ENCODE measurements at regions not wholly inside any gene's neighbourhood (a gene's known extent, or its start where the extent isn't known, plus 50 kb on each side); places are given as distances from the start of the nearest gene placed in this dataset.

DNA sequence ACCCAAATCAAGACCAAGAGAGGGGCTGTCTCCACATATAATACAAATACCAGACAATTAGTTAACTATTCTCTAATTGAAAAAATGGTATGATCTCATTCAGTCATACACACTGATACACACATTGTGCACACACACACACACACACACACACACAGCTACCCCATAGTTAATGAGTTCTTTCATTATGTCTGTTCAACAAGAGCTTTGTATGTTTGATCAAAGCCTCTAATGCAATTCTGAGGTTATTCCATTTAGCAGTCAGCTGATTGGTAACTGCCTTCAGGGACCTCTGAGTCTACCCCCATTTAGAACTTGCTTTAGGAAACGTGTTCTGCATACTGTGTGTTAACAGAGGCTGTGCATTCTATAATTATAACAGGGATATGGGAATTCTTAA is 741.4 kb upstream of the LRRTM4 start:
- DNase-seq (no peak), ATAC-seq (no peak)
- Histone ChIP-seq H3K36me3 (no peaks in the 10 kb centered on the region), H3K27ac (no peak overlapping the region), H3K9me3 (no peaks in the 10 kb centered on the region), H3K4me3 (no peak overlapping the region), H3K4me1 (no peaks in the 10 kb centered on the region), H3K27me3 (no peaks in the 10 kb centered on the region)
- WGBS, 2 donors = 33 to 42% methylated on average over 1 of the region's 1 CpG
- TF ChIP-seq, protein P1, sequence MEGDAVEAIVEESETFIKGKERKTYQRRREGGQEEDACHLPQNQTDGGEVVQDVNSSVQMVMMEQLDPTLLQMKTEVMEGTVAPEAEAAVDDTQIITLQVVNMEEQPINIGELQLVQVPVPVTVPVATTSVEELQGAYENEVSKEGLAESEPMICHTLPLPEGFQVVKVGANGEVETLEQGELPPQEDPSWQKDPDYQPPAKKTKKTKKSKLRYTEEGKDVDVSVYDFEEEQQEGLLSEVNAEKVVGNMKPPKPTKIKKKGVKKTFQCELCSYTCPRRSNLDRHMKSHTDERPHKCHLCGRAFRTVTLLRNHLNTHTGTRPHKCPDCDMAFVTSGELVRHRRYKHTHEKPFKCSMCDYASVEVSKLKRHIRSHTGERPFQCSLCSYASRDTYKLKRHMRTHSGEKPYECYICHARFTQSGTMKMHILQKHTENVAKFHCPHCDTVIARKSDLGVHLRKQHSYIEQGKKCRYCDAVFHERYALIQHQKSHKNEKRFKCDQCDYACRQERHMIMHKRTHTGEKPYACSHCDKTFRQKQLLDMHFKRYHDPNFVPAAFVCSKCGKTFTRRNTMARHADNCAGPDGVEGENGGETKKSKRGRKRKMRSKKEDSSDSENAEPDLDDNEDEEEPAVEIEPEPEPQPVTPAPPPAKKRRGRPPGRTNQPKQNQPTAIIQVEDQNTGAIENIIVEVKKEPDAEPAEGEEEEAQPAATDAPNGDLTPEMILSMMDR (IDR thresholded peaks at IDR 0.05) = no peak
- intact Hi-C loops (cut with DNase I) = no loop called here

DNA sequence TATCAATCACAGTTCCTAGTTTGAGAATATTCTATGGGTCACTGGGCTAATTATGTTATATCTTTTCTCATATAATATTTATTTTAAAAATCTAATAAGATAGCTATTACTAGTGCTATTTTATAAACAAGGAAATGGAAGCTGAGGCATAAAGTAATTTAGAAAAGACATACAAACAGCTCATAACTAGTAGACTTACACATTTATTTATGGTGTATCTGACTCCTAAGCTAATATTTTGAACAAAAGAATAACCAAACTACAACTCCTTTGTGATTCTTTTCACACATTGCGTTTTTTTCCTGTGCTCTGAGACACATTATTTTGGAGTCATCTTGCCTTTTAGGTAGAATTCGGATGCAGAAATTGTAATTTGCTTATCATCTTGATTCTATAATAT is 742.0 kb upstream of the LRRTM4 start:
- Histone ChIP-seq H3K27ac (no peak overlapping the region), H3K27me3 (no peaks in the 10 kb centered on the region), H3K9me3 (no peaks in the 10 kb centered on the region), H3K36me3 (no peaks in the 10 kb centered on the region), H3K4me1 (no peaks in the 10 kb centered on the region), H3K4me3 (no peak overlapping the region)
- ATAC-seq (no peak), DNase-seq (no peak)
- intact Hi-C loops (cut with DNase I) = no loop called here
- WGBS, 2 donors = 65 to 73% methylated on average over 2 of the region's 2 CpGs
- TF ChIP-seq, protein P1 (IDR thresholded peaks at IDR 0.05) = no peak

DNA sequence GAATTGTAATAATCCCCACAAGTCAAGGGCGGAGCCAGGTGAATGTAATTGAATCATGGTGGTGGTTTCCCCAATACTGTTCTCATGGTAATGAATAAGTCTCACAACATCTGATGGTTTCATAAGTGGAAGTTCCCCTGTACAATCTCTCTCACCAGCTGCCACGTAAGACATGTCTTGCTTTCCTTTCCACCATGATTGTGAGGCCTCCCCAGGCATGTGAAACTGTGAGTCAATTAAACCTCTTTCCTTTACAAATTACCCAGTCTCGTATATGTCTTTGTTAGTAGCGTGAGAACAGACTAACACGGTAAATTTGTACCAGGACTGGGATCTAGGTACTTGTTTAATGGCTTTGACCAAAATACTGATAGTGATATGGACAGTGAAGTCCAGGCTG is 744.3 kb upstream of the REG3G start:
- DNase-seq = no peak
- no peak overlapping the region for H3K4me3 ChIP-seq
- ATAC-seq = no peak
- TF ChIP-seq, protein P1 (IDR thresholded peaks at IDR 0.05) = no peak
- H3K27me3 ChIP-seq = no peaks in the 10 kb centered on the region
- no peak overlapping the region for H3K27ac ChIP-seq
- intact Hi-C loops (cut with DNase I) = no loop called here
- H3K4me1 ChIP-seq = no peaks in the 10 kb centered on the region
- H3K9me3 ChIP-seq = peaks cover 0 to 5% (median 0%) of the 10 kb centered on the region in 11 donors
- no peaks in the 10 kb centered on the region for H3K36me3 ChIP-seq
- WGBS, 2 donors = 78 to 83% methylated on average over 5 of the region's 5 CpGs

DNA sequence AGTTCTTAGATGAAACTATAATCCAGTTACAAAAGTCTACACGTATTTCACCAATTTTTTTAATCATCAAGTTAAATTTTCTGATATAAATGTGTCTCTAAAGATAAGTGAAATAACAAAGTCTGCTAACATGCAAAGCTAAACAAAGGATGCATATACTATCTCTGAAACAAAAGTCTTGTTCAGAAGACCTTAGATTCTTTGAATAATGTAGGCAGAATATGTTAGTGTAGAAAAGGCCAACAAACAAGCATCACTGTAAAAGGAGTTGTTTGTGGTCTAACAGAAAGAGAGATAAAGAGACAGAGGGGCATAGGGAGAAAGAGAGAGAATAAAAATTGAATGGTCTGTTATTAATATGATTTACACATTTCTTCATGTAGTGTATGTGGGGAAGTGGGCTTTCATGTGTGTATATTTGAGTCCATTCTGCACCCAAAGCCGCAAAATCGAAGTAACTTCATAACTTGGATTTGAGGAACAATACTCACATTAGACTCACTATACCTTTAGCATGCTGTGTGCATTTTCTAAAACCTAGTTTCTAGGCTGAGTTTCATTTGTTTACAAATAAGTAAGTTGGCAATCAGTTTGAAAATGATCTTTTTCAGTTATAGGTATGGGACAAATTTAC is 734.8 kb upstream of the REG3G start:
- H3K36me3 ChIP-seq = no peaks in the 10 kb centered on the region
- TF ChIP-seq, protein P1 (IDR thresholded peaks at IDR 0.05) = no peak
- ATAC-seq = no peak
- no peaks in the 10 kb centered on the region for H3K9me3 ChIP-seq
- H3K4me3 ChIP-seq = no peak overlapping the region
- H3K4me1 ChIP-seq = no peaks in the 10 kb centered on the region
- H3K27ac ChIP-seq = no peak overlapping the region
- 77 to 82% methylated on average over 3 of the region's 3 CpGs for WGBS, 2 donors
- intact Hi-C loops (cut with DNase I) = no loop called here
- H3K27me3 ChIP-seq = no peaks in the 10 kb centered on the region
- DNase-seq = no peak
